Activated T-helper 9 cell treated with anti-CD3 and anti-CD28 coated beads, Interleukin-2, amount 50 U/mL, for 16 hours (primary cell): ENCODE measurements at regions not wholly inside any gene's neighbourhood (a gene's known extent, or its start where the extent isn't known, plus 50 kb on each side); places are given as distances from the start of the nearest gene placed in this dataset.

Experiments used
- DNase-seq: peaks from one replicate; pipeline ENCODE4 v3.0.0-alpha.2; 2020; ENCODE audit warnings: low read depth

- DNase-seq = no peak
Measured at GRCh38 chr2:240287011-240287410, 146.6 kb upstream of the OTOS start.

- no peak for DNase-seq
Measured at GRCh38 chr2:240287496-240288086, 147.1 kb upstream of the OTOS start.

GRCh38 chr2:240288087-240288521, 147.4 kb upstream of the GPC1 start:
- no peak for DNase-seq

GRCh38 chr2:240289701-240290431, 145.6 kb upstream of the GPC1 start:
- no peak for DNase-seq

GRCh38 chr2:240290432-240291336, 144.8 kb upstream of the GPC1 start:
- no peak for DNase-seq

DNA sequence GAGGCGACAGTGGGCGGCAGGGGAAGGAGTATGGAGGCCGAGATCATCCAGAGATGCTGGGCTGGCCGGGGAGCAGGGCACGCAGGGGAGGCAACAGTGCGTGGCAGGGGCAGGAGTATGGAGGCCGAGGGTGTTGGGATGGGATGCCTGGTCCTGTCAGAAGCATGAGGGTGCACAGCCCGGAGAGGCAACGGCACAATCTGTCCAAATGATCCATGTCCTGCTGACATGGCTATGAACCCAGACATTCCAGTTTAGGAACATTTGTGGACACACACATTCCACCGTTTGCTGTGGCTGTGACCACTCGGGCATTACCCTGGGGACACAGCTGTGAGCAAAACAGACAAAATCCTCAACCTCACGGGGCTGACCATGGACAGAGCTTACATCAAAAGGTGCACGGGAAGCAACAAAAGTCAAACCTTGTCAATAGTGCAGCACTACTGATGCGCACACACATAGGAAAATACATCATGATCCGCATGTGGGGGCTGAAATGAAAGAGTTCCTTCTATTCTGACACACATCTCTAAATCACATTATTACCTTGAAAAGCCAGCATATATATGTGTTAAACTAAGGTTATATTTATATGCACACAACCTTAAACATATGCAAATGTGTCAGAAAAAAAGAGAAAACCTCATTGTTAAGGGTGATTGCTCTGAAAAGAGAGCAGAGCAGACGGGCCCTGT, 144.0 kb upstream of the GPC1 start:
- DNase-seq = no peak

DNA sequence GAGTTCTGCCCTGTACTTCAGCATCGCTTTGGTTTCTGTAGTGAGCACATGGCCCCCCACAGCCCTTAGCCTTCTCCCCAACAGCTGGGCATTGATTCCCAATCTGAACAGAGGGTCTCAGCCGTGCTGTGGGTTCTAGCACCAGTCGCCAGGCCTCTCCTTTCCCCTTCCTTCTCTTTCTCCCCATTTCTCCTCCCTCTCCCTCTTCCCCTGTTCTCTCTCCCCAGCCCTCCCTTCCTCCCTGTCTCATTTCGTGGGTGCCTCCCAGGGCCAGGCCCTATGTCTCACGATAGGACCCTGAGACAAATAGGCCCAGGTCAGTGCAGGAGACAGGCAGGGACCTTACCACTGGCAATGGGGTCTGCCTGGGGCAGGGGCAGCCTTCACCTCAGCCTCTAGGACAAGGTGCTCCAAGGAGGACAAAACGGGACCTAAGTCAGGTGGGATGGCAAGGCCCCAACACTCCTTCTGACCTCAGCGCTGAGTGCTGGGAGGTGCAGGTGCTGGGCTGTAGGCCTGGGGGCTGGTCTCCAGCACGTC, 143.4 kb upstream of the GPC1 start:
- DNase-seq = no peak

DNA sequence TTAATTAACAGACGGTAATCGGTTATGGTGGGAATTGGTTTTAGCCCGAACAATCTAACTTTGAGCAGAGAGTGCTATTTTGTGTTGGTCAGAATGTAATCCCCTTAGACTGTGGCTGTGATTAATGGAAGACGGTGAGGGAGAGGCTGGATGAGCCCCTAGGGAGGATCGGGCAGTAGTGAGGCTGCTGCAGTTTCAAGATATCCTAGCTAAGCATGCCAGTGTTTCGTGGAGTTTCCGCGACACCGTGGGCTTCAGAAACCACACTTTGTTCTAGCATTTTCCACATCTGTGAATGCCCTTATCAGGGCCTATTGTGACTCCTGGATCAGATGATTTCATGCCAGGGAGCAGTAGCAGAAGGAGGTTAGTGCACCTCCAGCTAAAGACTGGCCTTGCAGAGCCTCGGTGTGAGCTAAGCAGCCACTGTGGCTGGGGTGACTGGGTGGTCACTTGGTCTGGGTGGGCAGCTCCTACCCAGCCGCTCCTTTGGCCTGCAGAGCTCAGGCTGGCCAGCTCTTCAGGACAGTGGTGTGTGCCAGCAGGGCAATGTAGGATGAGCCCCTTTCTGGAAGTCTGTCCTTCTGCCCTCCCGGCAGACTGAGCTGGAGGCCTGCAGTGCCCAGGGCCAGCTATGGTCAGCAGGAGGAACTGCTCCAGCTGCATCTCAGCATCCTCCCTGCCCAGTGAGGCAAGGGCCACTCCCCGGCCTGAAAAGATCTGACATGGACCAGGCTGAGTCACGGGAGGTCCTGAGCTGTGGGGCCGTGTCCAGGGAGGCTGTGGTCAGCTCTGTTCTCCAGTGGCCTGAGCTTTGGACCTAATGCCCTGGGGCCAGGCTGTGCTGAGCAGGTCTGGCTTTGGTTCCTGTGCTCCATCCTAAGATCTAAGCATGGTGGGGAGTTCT, 142.6 kb upstream of the GPC1 start:
- DNase-seq = no peak

- no peak for DNase-seq
Measured at GRCh38 chr2:240293557-240294461, 141.7 kb upstream of the GPC1 start.

DNA sequence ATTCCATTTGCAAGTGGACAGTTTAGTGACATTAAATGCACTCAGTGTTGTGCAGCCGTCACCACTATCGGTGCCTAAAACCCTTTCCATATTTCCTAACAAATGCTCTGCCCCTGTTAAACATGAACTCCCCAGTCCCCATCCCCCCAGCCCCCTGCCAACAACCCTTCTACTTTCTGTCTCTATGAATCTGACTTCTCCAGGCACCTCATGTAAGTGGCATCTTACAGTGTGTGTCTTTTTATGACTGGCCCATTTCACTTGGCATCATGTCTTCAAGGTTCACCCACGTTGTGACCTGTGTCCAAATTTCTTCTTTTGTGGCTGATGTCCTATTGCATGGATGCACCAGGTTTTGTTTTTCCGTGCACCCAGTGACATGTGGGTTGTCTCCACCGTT, 140.9 kb upstream of the GPC1 start:
- no peak for DNase-seq

GRCh38 chr2:240295256-240296103, 140.0 kb upstream of the GPC1 start:
- DNase-seq = no peak

DNA sequence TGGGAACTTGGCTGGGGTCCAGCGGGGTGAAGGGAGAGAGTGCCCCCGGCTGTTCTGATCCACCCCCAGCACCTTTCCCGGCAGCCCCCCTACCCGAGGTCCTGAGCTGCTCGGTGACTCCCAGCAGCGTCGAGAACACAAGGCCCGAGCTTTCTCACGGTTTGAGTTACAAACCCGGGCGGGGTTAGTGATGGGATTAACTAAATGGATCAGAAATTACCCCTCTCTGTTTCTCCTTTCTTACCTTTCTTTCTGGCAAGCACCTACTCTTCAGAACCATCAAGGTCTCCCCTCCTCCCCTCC, 139.4 kb upstream of the GPC1 start:
- no peak for DNase-seq

DNA sequence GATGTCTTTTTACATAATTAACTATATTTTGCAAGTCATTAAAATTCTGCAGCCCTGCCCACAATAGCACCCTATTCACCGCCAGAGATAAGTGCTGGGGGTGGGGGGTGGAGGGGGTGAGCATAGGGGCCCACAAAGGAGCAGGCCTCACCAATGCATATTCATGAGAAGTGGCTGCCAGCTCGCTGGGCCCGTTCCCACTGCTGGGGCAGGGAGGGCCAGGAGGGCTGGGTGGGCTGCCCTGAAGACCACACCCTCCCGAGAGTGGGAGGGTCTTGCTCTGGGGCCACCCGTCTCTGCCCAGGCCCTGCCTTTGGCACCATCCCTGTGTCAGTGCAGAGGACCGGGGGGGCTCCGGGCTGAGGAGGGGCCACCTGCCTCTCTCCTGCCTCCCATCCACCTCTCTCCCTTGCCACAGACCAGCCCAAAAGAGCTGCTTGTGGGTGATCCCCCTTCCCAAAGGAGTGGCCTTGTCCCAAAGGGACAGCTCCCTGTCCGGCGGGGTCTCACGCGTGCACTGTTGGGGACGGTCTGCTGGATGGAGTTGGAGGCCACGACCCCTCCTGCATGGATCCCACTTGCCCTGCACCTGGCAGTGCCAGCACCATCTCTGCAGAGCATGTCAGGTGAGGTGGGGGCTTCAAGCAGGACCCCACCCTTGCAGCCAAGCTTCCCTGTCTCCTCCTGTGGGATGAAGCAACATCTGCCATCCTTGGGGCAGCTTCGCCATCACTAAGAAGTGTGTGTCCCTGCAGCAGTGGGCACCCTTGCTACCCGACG, 138.8 kb upstream of the GPC1 start:
- no peak for DNase-seq

DNA sequence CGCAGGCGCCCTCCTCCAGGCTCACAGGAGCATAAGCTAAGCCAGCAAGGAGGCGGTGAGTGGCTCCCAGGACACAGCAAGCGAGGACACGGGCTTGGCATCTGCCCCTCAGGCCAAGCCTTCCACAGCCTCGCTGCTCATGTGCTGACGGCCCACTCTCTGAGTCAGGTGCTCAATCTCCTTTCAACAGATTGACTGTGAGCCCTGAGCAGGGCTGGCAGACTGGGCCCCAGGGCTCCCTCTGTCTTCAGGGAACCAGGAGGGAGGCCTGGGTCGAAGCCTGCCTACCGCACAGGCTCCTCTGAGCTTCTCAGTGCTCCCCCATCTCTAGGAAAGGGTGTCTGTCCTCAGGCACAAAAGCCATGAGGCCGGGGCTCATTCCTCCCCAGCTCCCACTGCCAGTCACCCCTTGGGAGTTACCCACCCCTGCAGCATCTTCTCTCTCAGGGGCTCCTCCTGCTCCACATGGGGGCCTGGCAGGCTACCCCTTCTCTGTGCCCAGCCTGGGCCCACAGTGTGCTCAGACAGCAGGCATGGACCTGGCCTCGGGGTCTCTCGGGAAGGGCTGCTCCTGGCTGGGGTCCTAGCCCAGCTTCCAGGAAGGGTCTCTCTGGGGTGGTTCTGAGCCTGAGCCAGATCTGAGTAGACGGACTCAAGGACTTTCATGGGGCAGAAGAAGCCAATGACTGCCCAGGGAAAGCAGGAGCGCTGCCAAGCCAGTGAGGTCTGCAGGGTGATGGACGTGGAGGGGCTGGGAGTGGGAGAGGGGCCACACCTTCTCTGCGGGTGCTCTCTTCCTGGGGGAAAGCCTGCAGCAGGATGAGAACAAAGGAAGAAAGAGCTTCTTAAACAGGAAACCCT, 138.0 kb upstream of the GPC1 start:
- no peak for DNase-seq

GRCh38 chr2:240298117-240298790, 137.2 kb upstream of the GPC1 start:
- no peak for DNase-seq

DNA sequence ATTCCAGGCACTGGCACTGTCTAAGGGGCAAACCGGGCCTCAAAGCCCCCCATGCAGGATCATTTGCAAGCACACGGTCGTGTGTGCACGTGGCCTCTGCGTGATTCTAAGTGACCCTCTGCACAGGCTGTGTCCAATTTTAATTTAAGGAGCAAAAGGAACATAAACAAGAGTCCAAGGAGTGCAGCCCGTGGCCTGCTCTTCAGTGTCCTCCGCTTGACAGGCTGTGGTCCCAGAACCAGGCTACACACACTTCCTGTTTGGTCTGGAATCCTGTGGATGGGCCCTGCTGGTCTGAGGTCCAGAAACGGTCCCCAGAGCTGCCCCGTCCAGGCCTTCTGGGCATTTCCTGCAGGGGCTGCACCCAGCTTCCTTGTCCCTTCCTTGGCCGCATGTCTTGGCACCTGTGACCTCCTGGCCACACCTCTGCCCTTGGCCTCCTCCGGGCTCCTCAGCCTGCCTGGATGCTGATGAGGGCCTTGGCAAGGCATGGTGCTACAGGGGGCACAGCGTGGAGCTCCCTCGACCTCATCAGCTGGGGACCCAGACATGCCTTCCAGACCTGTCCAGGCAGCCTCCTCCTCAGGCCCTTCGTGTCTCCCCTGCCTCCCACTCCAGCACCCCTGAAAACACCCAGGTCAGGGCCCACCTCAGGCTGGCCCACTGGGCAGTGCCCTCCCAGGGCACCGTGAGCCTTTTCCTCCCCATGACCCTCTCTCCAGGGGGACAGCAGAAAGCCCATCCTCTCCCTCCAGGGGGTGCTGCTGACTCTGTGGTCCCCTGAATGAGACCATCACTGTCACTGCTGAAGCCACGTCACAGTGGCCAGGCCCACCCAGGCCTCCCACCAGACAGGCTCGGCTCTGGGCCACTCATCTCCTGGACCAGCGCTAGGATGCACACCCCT, 136.4 kb upstream of the GPC1 start:
- no peak for DNase-seq
